VCaP (cell line): ENCODE measurements at regions not wholly inside any gene's neighbourhood (a gene's known extent, or its start where the extent isn't known, plus 50 kb on each side); places are given as distances from the start of the nearest gene placed in this dataset.

Source experiments
- H3K27ac ChIP-seq: fragments of 450-650 bp; 2 replicates; pipeline ENCODE4 v1.5.1; 2017
- CTCF ChIP-seq: fragments of 450-650 bp; conservative IDR thresholded peaks from 2 replicates; pipeline ENCODE4 v1.5.1; 2017; ENCODE audit warnings: mild to moderate bottlenecking, moderate library complexity

GRCh38 chr5:120413686-120414085, 50.4 kb upstream of the PRR16 start:
- no peak overlapping the region for H3K27ac ChIP-seq
- TF ChIP-seq CTCF = no peak
